HepG2 (cell line): ENCODE measurements at regions not wholly inside any gene's neighbourhood (a gene's known extent, or its start where the extent isn't known, plus 50 kb on each side); places are given as distances from the start of the nearest gene placed in this dataset.

Experiments
- ATAC-seq: fragments of 200-7000 bp; cut with Tn5 transposase; 3 replicates; pipeline ENCODE4 v1.9.1; 2020; ENCODE audit warnings: mild to moderate bottlenecking, moderate library complexity
- BruUV-seq: library from RNA; stranded (reverse); fragments of 400-500 nt; replicated peaks from 2 replicates; lab custom pipeline; 2021; lab: Mats Ljungman, UMichigan
- CTCF ChIA-PET: fragments of 300-600 bp; formaldehyde crosslinking; extraction: SDS; loops from one replicate; lab custom pipeline; 2021; ENCODE audit warnings: low total read pairs, inconsistent platforms, low intra/inter-chr PET ratio; lab: Yijun Ruan, JAX
- POLR2A ChIA-PET: fragments of 350-600 bp; sonication (Branson Sonifier 250); formaldehyde crosslinking; loops from one replicate; lab custom pipeline; 2020; ENCODE audit warnings: antibody characterized with exemption, inconsistent platforms; lab: Yijun Ruan, JAX
- DNase-seq: peaks from one replicate; pipeline ENCODE4 v3.0.0-alpha.2; 2015; ENCODE audit warnings: low spot score
- FAIRE-seq: peaks from 3 replicates; lab custom pipeline; 2011; peaks lifted over from hg19 to GRCh38; lab: Jason Lieb, UNC
- H2AFZ ChIP-seq: one replicate; pipeline ENCODE4 v1.6.1; 2011; ENCODE audit warnings: low read length, inconsistent platforms
- H3K27ac ChIP-seq: fragments of 300-600 bp; 3 replicates; pipeline ENCODE4 v1.8.0; 2011; ENCODE audit warnings: mixed run types, mild to moderate bottlenecking, mixed read lengths, low read length, inconsistent platforms; ENCODE audit not compliant: insufficient read depth; ENCODE audit errors: extremely low read length
- H3K27me3 ChIP-seq, 2 experiments: fragments of 200-600 bp in 1 of 2; 2 replicates in 1 of 2; 3 replicates in 1 of 2; pipeline versions ENCODE4 v1.6.0 to v1.8.0; 2011; ENCODE audit warnings: low read length in 2 of 2, mild to moderate bottlenecking in 2 of 2, moderate library complexity in 2 of 2, inconsistent platforms in 1 of 2; ENCODE audit not compliant: insufficient read depth in 2 of 2, control insufficient read depth in 1 of 2
- H3K36me3 ChIP-seq, 2 experiments: fragments of 200-600 bp in 1 of 2; replicated peaks in 1 of 2; 2 replicates in 1 of 2; 3 replicates in 1 of 2; pipeline versions ENCODE4 v1.5.1 to v1.8.0; 2011; ENCODE audit warnings: low read length in 2 of 2, inconsistent platforms in 1 of 2; ENCODE audit not compliant: insufficient read depth in 2 of 2, control insufficient read depth in 1 of 2
- H3K4me1 ChIP-seq: 2 replicates; pipeline ENCODE4 v1.5.1; 2012; ENCODE audit warnings: low read length, inconsistent platforms; ENCODE audit not compliant: insufficient read depth
- H3K4me2 ChIP-seq: 2 replicates; pipeline ENCODE4 v1.6.0; 2011; ENCODE audit warnings: low read depth, low read length, inconsistent platforms
- H3K4me3 ChIP-seq, 3 experiments: fragments of 200-600 bp in 1 of 3; sonication (generic), shearing (Covaris generic) in 1 of 3; replicated peaks in 1 of 3; 2 replicates each; pipeline ENCODE4 v1.5.1; 2011 to 2016; ENCODE audit warnings: low read length in 3 of 3, inconsistent platforms in 2 of 3, low read depth in 2 of 3, mild to moderate bottlenecking in 2 of 3, control low read depth in 1 of 3, mixed read lengths in 1 of 3; ENCODE audit not compliant: insufficient read depth in 1 of 3
- H3K79me2 ChIP-seq: one replicate; pipeline ENCODE4 v1.6.1; 2011; ENCODE audit warnings: low read length, inconsistent platforms; ENCODE audit not compliant: insufficient read depth
- H3K9ac ChIP-seq: 2 replicates; pipeline ENCODE4 v1.6.0; 2011; ENCODE audit warnings: mild to moderate bottlenecking, low read depth, low read length, inconsistent platforms; ENCODE audit not compliant: insufficient read depth
- H3K9me3 ChIP-seq: 2 replicates; pipeline ENCODE4 v1.5.1; 2012; ENCODE audit warnings: mild to moderate bottlenecking, low read length
- H4K20me1 ChIP-seq: 2 replicates; pipeline ENCODE4 v1.6.0; 2011; ENCODE audit warnings: inconsistent platforms, mild to moderate bottlenecking, low read length, moderate library complexity; ENCODE audit not compliant: insufficient read depth
- HOXA9 ChIP-seq: sonication (generic); formaldehyde crosslinking; IDR thresholded peaks from 2 replicates; pipeline ENCODE4 v1.8.1; 2022; ENCODE audit warnings: missing genetic modification reagents, mild to moderate bottlenecking, moderate library complexity, borderline replicate concordance
- MAF1 ChIP-seq: sonication (generic); formaldehyde crosslinking; IDR thresholded peaks from 2 replicates; pipeline ENCODE4 v1.5.0; 2020; ENCODE audit warnings: missing genetic modification reagents, borderline replicate concordance
- MIXL1 ChIP-seq: IDR thresholded peaks from 2 replicates; pipeline ENCODE4 v1.6.1; 2016
- RAD21 ChIP-seq: fragments of 450-650 bp; formaldehyde crosslinking; IDR thresholded peaks from 2 replicates; pipeline ENCODE4 v1.5.0; 2020; ENCODE audit warnings: mild to moderate bottlenecking
- YY1 ChIP-seq: IDR thresholded peaks from 2 replicates; pipeline ENCODE4 v1.6.1; 2011; ENCODE audit warnings: low read length, low read depth, moderate library complexity, mild to moderate bottlenecking; ENCODE audit not compliant: insufficient read depth, insufficient replicate concordance
- ZNF33A ChIP-seq: sonication (generic); formaldehyde crosslinking; IDR thresholded peaks from 2 replicates; pipeline ENCODE4 v1.5.1; 2020; ENCODE audit warnings: missing genetic modification reagents, mild to moderate bottlenecking, moderate library complexity, borderline replicate concordance
- ZNF430 ChIP-seq: sonication (generic); formaldehyde crosslinking; IDR thresholded peaks from 2 replicates; pipeline ENCODE4 v1.9.0; 2021; ENCODE audit warnings: mild to moderate bottlenecking, missing genetic modification reagents
- WGBS: methylation state at CpG from one replicate; pipeline ENCODE4 v1.1.6; 2017; ENCODE audit warnings: low lambda C conversion rate; 5-methylcytosine and 5-hydroxymethylcytosine counted together
- in situ Hi-C: cut with HindIII; loops from 2 replicates; pipeline ENCODE4 v1.10.0; 2017; ENCODE audit warnings: low pct_unique_long_range_greater_than_20kb; ENCODE audit not compliant: extremely low pct_ligation_motif_present
- intact Hi-C: fragments of 100-400 bp; cut with micrococcal nuclease; formaldehyde crosslinking; loops from one replicate; pipeline ENCODE4 v1.10.0; 2022; ENCODE audit not compliant: unreplicated experiment
- TF ChIP-seq, protein P1 (sequence below), 2 experiments: sonication (generic) in 1 of 2; formaldehyde crosslinking in 1 of 2; IDR thresholded peaks; 2 replicates each; pipeline versions ENCODE4 v1.6.1 to v1.9.0; 2014 to 2022; ENCODE audit warnings: antibody characterized with exemption in 1 of 2, borderline replicate concordance in 1 of 2, inconsistent platforms in 1 of 2, low read depth in 1 of 2, missing genetic modification reagents in 1 of 2
- TF ChIP-seq, protein P2 (sequence below): sonication (generic); formaldehyde crosslinking; conservative IDR thresholded peaks from 2 replicates; pipeline ENCODE4 v1.4.0; 2020; ENCODE audit warnings: missing genetic modification reagents
- TF ChIP-seq, protein P3 (sequence below): fragments of 450-650 bp; IDR thresholded peaks from 2 replicates; pipeline ENCODE4 v1.6.1; 2017

DNA sequence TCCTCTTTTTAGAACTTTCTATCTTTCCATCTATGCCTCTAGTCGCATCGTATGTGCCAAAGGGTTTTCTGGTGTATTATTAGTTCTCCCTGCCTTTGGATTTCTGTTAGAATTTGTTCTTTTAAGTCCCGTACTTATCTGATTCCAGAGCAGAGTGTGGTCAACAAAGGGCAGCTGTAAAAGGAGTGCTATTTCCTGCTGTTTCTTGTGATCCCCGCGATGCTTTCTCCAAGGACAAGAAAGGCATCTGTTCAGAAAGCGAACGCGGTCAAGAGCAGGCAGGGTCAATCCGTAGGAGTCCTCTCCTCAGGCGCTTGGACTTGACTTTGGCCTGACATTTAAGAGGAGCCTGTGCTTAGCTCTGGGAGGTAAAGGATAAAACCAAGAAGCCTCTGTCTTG is 1152.1 kb upstream of the AUTS2 start (continued):
- TF ChIP-seq, protein P1, sequence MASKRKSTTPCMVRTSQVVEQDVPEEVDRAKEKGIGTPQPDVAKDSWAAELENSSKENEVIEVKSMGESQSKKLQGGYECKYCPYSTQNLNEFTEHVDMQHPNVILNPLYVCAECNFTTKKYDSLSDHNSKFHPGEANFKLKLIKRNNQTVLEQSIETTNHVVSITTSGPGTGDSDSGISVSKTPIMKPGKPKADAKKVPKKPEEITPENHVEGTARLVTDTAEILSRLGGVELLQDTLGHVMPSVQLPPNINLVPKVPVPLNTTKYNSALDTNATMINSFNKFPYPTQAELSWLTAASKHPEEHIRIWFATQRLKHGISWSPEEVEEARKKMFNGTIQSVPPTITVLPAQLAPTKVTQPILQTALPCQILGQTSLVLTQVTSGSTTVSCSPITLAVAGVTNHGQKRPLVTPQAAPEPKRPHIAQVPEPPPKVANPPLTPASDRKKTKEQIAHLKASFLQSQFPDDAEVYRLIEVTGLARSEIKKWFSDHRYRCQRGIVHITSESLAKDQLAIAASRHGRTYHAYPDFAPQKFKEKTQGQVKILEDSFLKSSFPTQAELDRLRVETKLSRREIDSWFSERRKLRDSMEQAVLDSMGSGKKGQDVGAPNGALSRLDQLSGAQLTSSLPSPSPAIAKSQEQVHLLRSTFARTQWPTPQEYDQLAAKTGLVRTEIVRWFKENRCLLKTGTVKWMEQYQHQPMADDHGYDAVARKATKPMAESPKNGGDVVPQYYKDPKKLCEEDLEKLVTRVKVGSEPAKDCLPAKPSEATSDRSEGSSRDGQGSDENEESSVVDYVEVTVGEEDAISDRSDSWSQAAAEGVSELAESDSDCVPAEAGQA (IDR thresholded peaks at IDR 0.05; ENCODE audit: low read depth): no peak
- TF ChIP-seq, protein P1 (CRISPR knock-in tag; IDR thresholded peaks at IDR 0.05; ENCODE audit: borderline replicate concordance): no peak
- TF ChIP-seq, protein P2, sequence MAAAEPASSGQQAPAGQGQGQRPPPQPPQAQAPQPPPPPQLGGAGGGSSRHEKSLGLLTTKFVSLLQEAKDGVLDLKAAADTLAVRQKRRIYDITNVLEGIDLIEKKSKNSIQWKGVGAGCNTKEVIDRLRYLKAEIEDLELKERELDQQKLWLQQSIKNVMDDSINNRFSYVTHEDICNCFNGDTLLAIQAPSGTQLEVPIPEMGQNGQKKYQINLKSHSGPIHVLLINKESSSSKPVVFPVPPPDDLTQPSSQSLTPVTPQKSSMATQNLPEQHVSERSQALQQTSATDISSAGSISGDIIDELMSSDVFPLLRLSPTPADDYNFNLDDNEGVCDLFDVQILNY (CRISPR knock-in tag): no peak
- TF ChIP-seq RAD21 (CRISPR knock-in tag) (no peak), ZNF430 (CRISPR knock-in tag) (no peak)
- TF ChIP-seq, all 625 proteins: peak for 0

DNA sequence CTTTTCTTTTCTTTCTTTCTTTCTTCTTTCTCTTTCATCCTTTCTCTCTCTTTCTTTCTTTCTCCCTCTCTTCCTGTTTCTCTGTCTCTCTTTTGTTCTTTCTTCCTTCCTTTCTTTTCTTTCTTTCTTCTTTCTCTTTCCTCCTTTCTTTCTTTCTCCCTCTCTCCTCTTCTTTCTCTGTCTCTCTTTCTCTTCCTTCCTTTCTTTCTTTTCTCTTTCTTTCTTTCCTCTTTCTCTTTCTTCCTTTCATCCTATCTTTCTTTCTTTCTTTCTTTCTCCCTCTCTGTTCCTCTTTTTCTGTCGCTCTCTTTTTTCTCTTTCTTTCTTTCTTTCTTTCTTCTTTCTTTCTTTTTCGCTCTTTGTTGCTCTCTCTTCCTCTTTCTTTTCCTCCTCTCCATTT is 1149.2 kb upstream of the AUTS2 start:
- Histone ChIP-seq H3K36me3 (no peaks in the 10 kb centered on the region), H2AFZ (no peak overlapping the region), H3K27me3 (no peaks in the 10 kb centered on the region)
- intact Hi-C loops (no loop called here), in situ Hi-C loops (no loop called here)
- no peak for DNase-seq
- FAIRE-seq: no peak
- BruUV-seq: no TSS peak
- WGBS: 5% methylated on average over 2 of the region's 2 CpGs
- no peak for TF ChIP-seq MIXL1 (CRISPR knock-in tag)
- TF ChIP-seq ZNF33A (CRISPR knock-in tag): no peak
- TF ChIP-seq MAF1 (CRISPR knock-in tag): no peak
- TF ChIP-seq YY1: no peak
- TF ChIP-seq, protein P3, sequence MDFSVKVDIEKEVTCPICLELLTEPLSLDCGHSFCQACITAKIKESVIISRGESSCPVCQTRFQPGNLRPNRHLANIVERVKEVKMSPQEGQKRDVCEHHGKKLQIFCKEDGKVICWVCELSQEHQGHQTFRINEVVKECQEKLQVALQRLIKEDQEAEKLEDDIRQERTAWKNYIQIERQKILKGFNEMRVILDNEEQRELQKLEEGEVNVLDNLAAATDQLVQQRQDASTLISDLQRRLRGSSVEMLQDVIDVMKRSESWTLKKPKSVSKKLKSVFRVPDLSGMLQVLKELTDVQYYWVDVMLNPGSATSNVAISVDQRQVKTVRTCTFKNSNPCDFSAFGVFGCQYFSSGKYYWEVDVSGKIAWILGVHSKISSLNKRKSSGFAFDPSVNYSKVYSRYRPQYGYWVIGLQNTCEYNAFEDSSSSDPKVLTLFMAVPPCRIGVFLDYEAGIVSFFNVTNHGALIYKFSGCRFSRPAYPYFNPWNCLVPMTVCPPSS: peak; percentile 63; the same call in 1 of the 2 replicates
- no peak for TF ChIP-seq HOXA9 (CRISPR knock-in tag)
- TF ChIP-seq, all 625 proteins: peak for 1
- ChIA-PET POLR2A (no interaction called here), CTCF (no interaction called here)
- H3K79me2 ChIP-seq: no peaks in the 10 kb centered on the region
- H3K9me3 ChIP-seq: peaks cover 68% of the 10 kb centered on the region
- no peak overlapping the region for H3K4me3 ChIP-seq
- no peak for ATAC-seq
- H3K4me2 ChIP-seq: no peak overlapping the region
- no peak overlapping the region for H3K9ac ChIP-seq
- H4K20me1 ChIP-seq: no peaks in the 10 kb centered on the region
- H3K27ac ChIP-seq: no peak overlapping the region
- H3K4me1 ChIP-seq: no peaks in the 10 kb centered on the region
